VCaP (cell line): ENCODE measurements at regions not wholly inside any gene's neighbourhood (a gene's known extent, or its start where the extent isn't known, plus 50 kb on each side); places are given as distances from the start of the nearest gene placed in this dataset.

Experiments
- H3K27ac ChIP-seq: fragments of 450-650 bp; 2 replicates; pipeline ENCODE4 v1.5.1; 2017
- CTCF ChIP-seq: fragments of 450-650 bp; conservative IDR thresholded peaks from 2 replicates; pipeline ENCODE4 v1.5.1; 2017; ENCODE audit warnings: mild to moderate bottlenecking, moderate library complexity

- H3K27ac ChIP-seq: no peak overlapping the region
- no peak for TF ChIP-seq CTCF
Measured at GRCh38 chr10:83564889-83565588, 574.3 kb upstream of the GHITM start.

GRCh38 chr10:83572036-83572435 is 567.3 kb upstream of the GHITM start:
- no peak overlapping the region for H3K27ac ChIP-seq
- no peak for TF ChIP-seq CTCF

GRCh38 chr10:83574770-83575169 is 564.5 kb upstream of the GHITM start:
- H3K27ac ChIP-seq: no peak overlapping the region
- TF ChIP-seq CTCF: no peak

GRCh38 chr10:83577421-83577820 is 561.9 kb upstream of the GHITM start:
- no peak for TF ChIP-seq CTCF
- no peak overlapping the region for H3K27ac ChIP-seq

- no peak overlapping the region for H3K27ac ChIP-seq
- TF ChIP-seq CTCF: no peak
Measured at GRCh38 chr10:83580373-83581012, 558.8 kb upstream of the GHITM start.

GRCh38 chr10:83582407-83583095 is 556.8 kb upstream of the GHITM start:
- H3K27ac ChIP-seq: no peak overlapping the region
- TF ChIP-seq CTCF: no peak

- no peak overlapping the region for H3K27ac ChIP-seq
- TF ChIP-seq CTCF: no peak
Measured at GRCh38 chr10:83585686-83586085, 553.6 kb upstream of the GHITM start.
